A673 (cell line): ENCODE measurements at regions not wholly inside any gene's neighbourhood (a gene's known extent, or its start where the extent isn't known, plus 50 kb on each side); places are given as distances from the start of the nearest gene placed in this dataset.

Experiments
- BruUV-seq: library from RNA; stranded (reverse); fragments of 400-500 nt; replicated peaks from 2 replicates; lab custom pipeline; 2021; lab: Mats Ljungman, UMichigan
- CTCF ChIA-PET: fragments of 300-600 bp; sonication (Branson Sonifier 250); formaldehyde crosslinking; loops from one replicate; lab custom pipeline; 2022; ENCODE audit warnings: antibody characterized with exemption; lab: Charles Lee
- POLR2A ChIA-PET: fragments of 300-600 bp; sonication (Branson Sonifier 250); formaldehyde crosslinking; loops from one replicate; lab custom pipeline; 2022; ENCODE audit warnings: antibody characterized with exemption; ENCODE audit not compliant: low non-redundant PET; lab: Charles Lee
- DNase-seq: peaks from one replicate; pipeline ENCODE4 v3.0.0-alpha.2; 2015; ENCODE audit warnings: low spot score
- H3K27ac ChIP-seq: fragments of 200-600 bp; sonication (generic); 2 replicates; pipeline ENCODE4 v1.5.1; 2016; ENCODE audit warnings: mixed run types, low read depth, mild to moderate bottlenecking, mixed read lengths, antibody characterized with exemption, low read length; ENCODE audit not compliant: poor library complexity, severe bottlenecking
- H3K27me3 ChIP-seq: fragments of 200-600 bp; sonication (generic); replicated peaks from 2 replicates; pipeline ENCODE4 v1.6.1; 2017; ENCODE audit warnings: mixed run types, low read depth, mild to moderate bottlenecking, mixed read lengths, antibody characterized with exemption, low read length; ENCODE audit not compliant: insufficient read depth, poor library complexity
- H3K36me3 ChIP-seq: fragments of 200-600 bp; sonication (generic); 2 replicates; pipeline ENCODE4 v1.6.1; 2016; ENCODE audit warnings: mixed run types, mild to moderate bottlenecking, mixed read lengths, antibody characterized with exemption, low read length; ENCODE audit not compliant: insufficient read depth, poor library complexity, severe bottlenecking
- H3K4me1 ChIP-seq: fragments of 200-600 bp; sonication (generic); 2 replicates; pipeline ENCODE4 v1.6.1; 2017; ENCODE audit warnings: mixed run types, mild to moderate bottlenecking, mixed read lengths, antibody characterized with exemption, low read length; ENCODE audit not compliant: insufficient read depth, poor library complexity, severe bottlenecking
- H3K4me3 ChIP-seq: fragments of 200-600 bp; sonication (generic); 2 replicates; pipeline ENCODE4 v1.5.1; 2016; ENCODE audit warnings: low read depth, mixed run types, mild to moderate bottlenecking, mixed read lengths, low read length; ENCODE audit not compliant: poor library complexity, severe bottlenecking
- H3K9me3 ChIP-seq: fragments of 200-600 bp; sonication (generic); 2 replicates; pipeline ENCODE4 v1.6.1; 2016; ENCODE audit warnings: mixed run types, low read depth, mild to moderate bottlenecking, mixed read lengths, antibody characterized with exemption, low read length; ENCODE audit not compliant: poor library complexity, severe bottlenecking
- EZH2 ChIP-seq: fragments of 200-600 bp; sonication (generic); IDR thresholded peaks from 2 replicates; pipeline ENCODE4 v1.6.1; 2017; ENCODE audit warnings: borderline replicate concordance, low read depth, mild to moderate bottlenecking, mixed read lengths, antibody characterized with exemption, low read length; ENCODE audit not compliant: poor library complexity, severe bottlenecking
- intact Hi-C: fragments of 100-400 bp; cut with micrococcal nuclease; formaldehyde crosslinking; loops from one replicate; pipeline ENCODE4 v1.10.0; 2022; ENCODE audit not compliant: unreplicated experiment
- TF ChIP-seq, protein P1 (sequence below): fragments of 300-800, 200-600 bp; sonication (generic); conservative IDR thresholded peaks from 2 replicates; pipeline ENCODE4 v1.5.1; 2017; ENCODE audit warnings: low read depth, mild to moderate bottlenecking, antibody characterized with exemption, low read length, moderate library complexity, mixed read lengths

GRCh38 chr14:89028462-89029134 is 204.1 kb downstream of the TTC8 start:
- Histone ChIP-seq H3K9me3 (no peaks in the 10 kb centered on the region), H3K36me3 (no peaks in the 10 kb centered on the region), H3K27me3 (peaks cover 30% of the 10 kb centered on the region), H3K4me1 (no peaks in the 10 kb centered on the region), H3K4me3 (no peak overlapping the region), H3K27ac (no peak overlapping the region)
- intact Hi-C loops: no loop called here
- CTCF ChIA-PET: no interaction called here
- DNase-seq: no peak
- POLR2A ChIA-PET: no interaction called here
- BruUV-seq: no TSS peak
- TF ChIP-seq, protein P1, sequence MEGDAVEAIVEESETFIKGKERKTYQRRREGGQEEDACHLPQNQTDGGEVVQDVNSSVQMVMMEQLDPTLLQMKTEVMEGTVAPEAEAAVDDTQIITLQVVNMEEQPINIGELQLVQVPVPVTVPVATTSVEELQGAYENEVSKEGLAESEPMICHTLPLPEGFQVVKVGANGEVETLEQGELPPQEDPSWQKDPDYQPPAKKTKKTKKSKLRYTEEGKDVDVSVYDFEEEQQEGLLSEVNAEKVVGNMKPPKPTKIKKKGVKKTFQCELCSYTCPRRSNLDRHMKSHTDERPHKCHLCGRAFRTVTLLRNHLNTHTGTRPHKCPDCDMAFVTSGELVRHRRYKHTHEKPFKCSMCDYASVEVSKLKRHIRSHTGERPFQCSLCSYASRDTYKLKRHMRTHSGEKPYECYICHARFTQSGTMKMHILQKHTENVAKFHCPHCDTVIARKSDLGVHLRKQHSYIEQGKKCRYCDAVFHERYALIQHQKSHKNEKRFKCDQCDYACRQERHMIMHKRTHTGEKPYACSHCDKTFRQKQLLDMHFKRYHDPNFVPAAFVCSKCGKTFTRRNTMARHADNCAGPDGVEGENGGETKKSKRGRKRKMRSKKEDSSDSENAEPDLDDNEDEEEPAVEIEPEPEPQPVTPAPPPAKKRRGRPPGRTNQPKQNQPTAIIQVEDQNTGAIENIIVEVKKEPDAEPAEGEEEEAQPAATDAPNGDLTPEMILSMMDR: no peak
- TF ChIP-seq EZH2: no peak

DNA sequence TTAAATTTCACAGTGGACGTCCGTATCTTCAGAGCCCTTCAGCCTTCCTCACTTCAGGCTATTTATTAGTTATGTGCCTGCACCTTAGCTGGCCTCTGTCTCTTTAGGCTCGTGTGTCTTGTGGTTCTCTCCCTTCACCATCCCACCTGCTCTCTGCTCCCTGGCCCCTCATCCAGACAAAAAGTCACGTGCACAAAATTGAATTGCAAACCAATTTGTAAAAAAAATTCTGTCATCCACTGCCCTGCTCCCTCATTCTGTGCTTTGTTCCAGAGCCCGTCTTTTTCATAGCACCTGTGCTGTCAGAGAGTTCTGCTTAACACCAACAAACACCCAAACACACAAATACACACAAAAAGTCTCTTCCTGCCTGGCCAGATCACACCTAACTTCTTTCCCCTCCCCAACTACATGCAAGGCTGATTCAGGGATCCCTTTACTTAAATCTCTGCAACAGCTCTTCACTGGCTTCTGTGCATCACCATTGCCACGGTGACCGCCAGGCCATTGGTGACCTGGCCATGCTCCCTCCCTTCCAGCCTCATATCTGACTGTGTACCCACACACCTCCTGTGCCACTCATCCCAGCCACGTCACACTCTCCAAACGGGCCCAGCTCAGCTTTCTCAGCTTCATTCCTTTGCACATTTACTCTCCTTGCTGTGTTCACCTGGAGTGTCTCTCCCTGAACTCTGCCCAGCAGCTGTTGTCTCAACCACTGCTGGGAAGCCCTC is 205.7 kb downstream of the TTC8 start:
- Histone ChIP-seq H3K4me3 (no peak overlapping the region), H3K4me1 (no peaks in the 10 kb centered on the region), H3K36me3 (no peaks in the 10 kb centered on the region), H3K27me3 (peaks cover 35% of the 10 kb centered on the region), H3K27ac (no peak overlapping the region), H3K9me3 (no peaks in the 10 kb centered on the region)
- intact Hi-C loops: no loop called here
- BruUV-seq: no TSS peak
- DNase-seq: no peak
- ChIA-PET CTCF (no interaction called here), POLR2A (no interaction called here)
- no peak for TF ChIP-seq EZH2
- TF ChIP-seq, protein P1: no peak

DNA sequence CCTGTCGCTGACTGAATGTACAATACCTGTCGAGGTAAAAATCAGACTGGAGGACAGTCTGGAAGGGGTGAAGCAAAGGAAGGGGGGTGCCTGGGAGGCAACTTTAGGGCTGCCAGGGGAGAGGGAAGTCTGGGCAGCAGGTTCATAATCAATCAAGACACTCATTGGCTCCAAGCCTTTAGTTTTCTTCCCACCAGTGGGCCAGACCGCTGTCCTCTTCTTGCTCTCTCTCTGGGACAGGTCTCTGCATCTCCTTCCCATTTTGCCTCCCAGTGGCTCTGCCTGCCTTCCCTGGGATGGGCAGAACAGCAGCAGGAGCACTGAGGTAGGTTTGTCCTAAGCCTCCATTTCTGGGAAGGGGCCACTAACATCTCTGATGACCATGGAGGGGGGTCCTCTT is 206.5 kb downstream of the TTC8 start:
- POLR2A ChIA-PET: no interaction called here
- no peak for DNase-seq
- CTCF ChIA-PET: no interaction called here
- Histone ChIP-seq H3K9me3 (no peaks in the 10 kb centered on the region), H3K36me3 (no peaks in the 10 kb centered on the region), H3K27me3 (peaks cover 36% of the 10 kb centered on the region), H3K4me1 (no peaks in the 10 kb centered on the region), H3K4me3 (no peak overlapping the region), H3K27ac (no peak overlapping the region)
- intact Hi-C loops: no loop called here
- BruUV-seq: no TSS peak
- TF ChIP-seq, protein P1: no peak
- no peak for TF ChIP-seq EZH2
